ENCODE measurements at regions not wholly inside any gene's neighbourhood (a gene's known extent, or its start where the extent isn't known, plus 50 kb on each side); places are given as distances from the start of the nearest gene placed in this dataset.

DNA sequence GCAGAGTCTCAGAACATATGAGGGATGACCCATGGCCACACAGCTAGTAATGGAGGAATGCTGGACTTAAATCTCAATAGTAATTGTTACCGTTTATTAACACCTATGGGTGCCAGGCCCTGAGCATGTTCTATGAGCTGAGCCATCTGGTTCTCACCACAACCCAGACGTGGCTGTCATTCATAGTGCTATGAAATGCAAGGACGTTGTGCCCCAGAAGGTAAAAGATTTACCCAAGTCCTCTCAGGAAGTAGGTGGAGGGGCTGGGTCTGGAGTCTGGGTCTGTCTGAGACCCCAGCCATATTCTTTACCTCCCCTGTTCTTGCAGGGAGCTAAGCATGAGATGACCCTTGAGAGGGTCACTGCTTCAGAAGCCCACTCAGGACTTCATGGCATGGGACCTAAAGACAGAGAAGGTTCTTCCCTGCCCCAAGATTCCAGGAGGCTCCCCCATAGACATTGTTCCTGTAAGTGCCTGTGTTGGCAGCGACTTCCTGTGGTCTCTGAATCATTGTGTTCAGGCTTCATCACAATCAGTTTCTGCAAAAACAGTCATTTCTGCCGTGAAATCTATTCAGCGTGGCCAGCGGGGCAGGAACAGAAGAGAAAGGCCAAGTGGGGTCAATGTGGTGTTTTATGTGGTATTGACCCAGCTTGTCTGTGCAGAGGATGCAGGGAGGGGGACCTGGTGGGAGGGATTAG, 475.4 kb downstream of the PTPRU start:
- Histone ChIP-seq H3K36me3 (replicated peaks) (no peaks in the 10 kb centered on the region), H3K9me3 (no peaks in the 10 kb centered on the region), H3K4me1 (no peaks in the 10 kb centered on the region), H3K4me3 (no peak overlapping the region), H3K27me3 (ENCODE audit: low read depth) (peaks cover 2% of the 10 kb centered on the region; the same call in 1 of the 2 replicates)
- DNase-seq (ENCODE audit: low spot score in 2 of 2) = no peak
- in situ Hi-C loops (cut with MboI; ENCODE audit: low sequenced_read_pairs) = no loop called here

DNA sequence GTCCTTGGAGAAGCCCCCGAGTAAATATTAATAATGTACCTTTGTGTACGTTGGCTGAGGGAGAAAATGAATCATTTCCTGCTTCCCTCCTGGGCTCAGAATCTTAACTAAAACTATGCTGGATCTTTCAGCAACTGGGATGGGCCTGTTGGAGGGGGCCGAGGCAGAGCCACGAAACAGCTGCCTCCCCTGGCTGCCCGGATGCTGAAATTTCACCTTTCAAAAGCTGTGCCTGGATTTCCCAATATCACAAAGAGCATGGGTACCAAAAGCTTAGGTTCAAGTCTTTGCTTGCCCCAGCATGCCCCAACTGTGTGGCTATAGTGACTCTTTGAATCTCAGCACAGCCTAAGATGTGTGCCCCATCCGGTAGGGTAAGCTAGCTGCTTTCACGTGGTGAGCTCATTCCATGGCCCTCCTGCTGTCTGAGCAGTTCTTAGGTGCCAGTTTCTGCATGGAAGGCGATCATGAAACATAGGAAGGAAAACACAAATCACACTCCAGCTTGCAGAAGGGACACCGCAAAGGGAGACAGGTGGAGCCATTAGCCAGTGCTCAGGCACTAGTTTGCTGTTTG, 473.5 kb downstream of the PTPRU start:
- no peaks in the 10 kb centered on the region for H3K36me3 ChIP-seq (replicated peaks)
- no peaks in the 10 kb centered on the region for H3K4me1 ChIP-seq
- in situ Hi-C loops (cut with MboI; ENCODE audit: low sequenced_read_pairs) = no loop called here
- no peak overlapping the region for H3K4me3 ChIP-seq
- peaks cover 3% of the 10 kb centered on the region for H3K27me3 ChIP-seq (ENCODE audit: low read depth)
- no peak for DNase-seq (ENCODE audit: low spot score in 2 of 2)
- no peaks in the 10 kb centered on the region for H3K9me3 ChIP-seq

GRCh38 chr1:29708796-29709703, 472.7 kb downstream of the PTPRU start:
- in situ Hi-C loops (cut with MboI; ENCODE audit: low sequenced_read_pairs) = no loop called here
- H3K36me3 ChIP-seq (replicated peaks) = no peaks in the 10 kb centered on the region
- DNase-seq (ENCODE audit: low spot score in 2 of 2) = no peak
- peaks cover 9% of the 10 kb centered on the region for H3K27me3 ChIP-seq (ENCODE audit: low read depth)
- H3K9me3 ChIP-seq = no peaks in the 10 kb centered on the region
- H3K4me1 ChIP-seq = no peaks in the 10 kb centered on the region
- no peak overlapping the region for H3K4me3 ChIP-seq

DNA sequence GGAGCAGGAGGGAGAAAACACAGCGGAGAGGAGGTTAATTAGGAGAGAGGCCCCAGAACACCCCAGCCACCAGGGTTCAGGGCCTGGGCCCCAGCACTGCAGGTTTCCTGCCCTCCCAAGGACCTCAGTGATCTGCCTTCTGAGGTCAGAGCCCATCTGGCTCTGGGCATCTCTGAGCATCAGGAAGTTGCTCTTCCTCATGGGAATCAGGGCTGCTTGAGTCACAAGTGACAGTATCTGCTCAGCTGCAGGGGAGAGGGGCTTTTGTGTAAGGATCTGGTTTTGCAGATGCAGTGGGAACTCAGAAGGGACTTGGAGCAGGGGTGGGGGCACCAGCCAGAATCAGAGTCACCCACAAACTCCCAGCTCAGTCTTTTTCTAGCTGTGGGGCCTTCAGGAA, 472.1 kb downstream of the PTPRU start:
- H3K4me1 ChIP-seq = no peaks in the 10 kb centered on the region
- no peaks in the 10 kb centered on the region for H3K9me3 ChIP-seq
- no peak overlapping the region for H3K4me3 ChIP-seq
- peaks cover 9% of the 10 kb centered on the region; the same call in 1 of the 2 replicates for H3K27me3 ChIP-seq (ENCODE audit: low read depth)
- H3K36me3 ChIP-seq (replicated peaks) = no peaks in the 10 kb centered on the region
- in situ Hi-C loops (cut with MboI; ENCODE audit: low sequenced_read_pairs) = no loop called here
- no peak for DNase-seq (ENCODE audit: low spot score in 2 of 2)

GRCh38 chr1:29707796-29708195, 471.5 kb downstream of the PTPRU start:
- peaks cover 9% of the 10 kb centered on the region; the same call in 1 of the 2 replicates for H3K27me3 ChIP-seq (ENCODE audit: low read depth)
- no peaks in the 10 kb centered on the region for H3K4me1 ChIP-seq
- in situ Hi-C loops (cut with MboI; ENCODE audit: low sequenced_read_pairs) = no loop called here

DNA sequence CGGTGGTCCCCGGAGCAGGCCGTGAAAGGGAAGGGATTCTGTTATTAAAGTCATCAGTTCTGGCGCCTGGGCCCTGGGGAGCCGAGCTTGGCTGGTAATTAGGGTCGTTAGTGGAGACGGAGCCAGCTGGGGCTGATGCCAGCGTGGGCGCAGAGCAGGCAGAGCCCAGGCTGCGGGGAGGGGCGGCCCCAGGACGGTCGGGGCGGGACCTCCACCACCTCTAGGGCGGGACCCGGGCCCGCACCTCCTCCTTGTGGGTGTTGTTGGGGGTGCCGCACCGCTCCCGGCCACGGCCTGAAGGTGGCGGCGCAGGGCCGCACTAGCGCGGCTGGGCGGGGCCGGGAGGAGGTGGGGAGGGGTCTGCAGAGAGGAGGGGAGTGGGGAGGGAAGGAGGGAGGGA, 470.6 kb downstream of the PTPRU start:
- H3K4me1 ChIP-seq = no peaks in the 10 kb centered on the region
- DNase-seq (ENCODE audit: low spot score in 2 of 2) = peak; percentile 20 to 75
- H3K36me3 ChIP-seq (replicated peaks) = no peaks in the 10 kb centered on the region
- no peaks in the 10 kb centered on the region for H3K9me3 ChIP-seq
- H3K4me3 ChIP-seq = no peak overlapping the region
- peaks cover 7% of the 10 kb centered on the region; the same call in 1 of the 2 replicates for H3K27me3 ChIP-seq (ENCODE audit: low read depth)
- in situ Hi-C loops (cut with MboI; ENCODE audit: low sequenced_read_pairs) = no loop called here

More at GRCh38 chr1:29707796-29708195, 471.5 kb downstream of the PTPRU start:
- Histone ChIP-seq H3K9me3 (no peaks in the 10 kb centered on the region), H3K36me3 (replicated peaks) (no peaks in the 10 kb centered on the region), H3K4me3 (no peak overlapping the region)
- no peak for DNase-seq (ENCODE audit: low spot score in 2 of 2)

GRCh38 chr1:29704430-29704829, 468.1 kb downstream of the PTPRU start:
- no peak for DNase-seq (ENCODE audit: low spot score in 2 of 2)
- H3K27me3 ChIP-seq (ENCODE audit: low read depth) = peaks cover 13% of the 10 kb centered on the region; the same call in 1 of the 2 replicates
- no peaks in the 10 kb centered on the region for H3K4me1 ChIP-seq
- no peaks in the 10 kb centered on the region for H3K36me3 ChIP-seq (replicated peaks)
- in situ Hi-C loops (cut with MboI; ENCODE audit: low sequenced_read_pairs) = no loop called here
- H3K9me3 ChIP-seq = no peaks in the 10 kb centered on the region
- no peak overlapping the region for H3K4me3 ChIP-seq

DNA sequence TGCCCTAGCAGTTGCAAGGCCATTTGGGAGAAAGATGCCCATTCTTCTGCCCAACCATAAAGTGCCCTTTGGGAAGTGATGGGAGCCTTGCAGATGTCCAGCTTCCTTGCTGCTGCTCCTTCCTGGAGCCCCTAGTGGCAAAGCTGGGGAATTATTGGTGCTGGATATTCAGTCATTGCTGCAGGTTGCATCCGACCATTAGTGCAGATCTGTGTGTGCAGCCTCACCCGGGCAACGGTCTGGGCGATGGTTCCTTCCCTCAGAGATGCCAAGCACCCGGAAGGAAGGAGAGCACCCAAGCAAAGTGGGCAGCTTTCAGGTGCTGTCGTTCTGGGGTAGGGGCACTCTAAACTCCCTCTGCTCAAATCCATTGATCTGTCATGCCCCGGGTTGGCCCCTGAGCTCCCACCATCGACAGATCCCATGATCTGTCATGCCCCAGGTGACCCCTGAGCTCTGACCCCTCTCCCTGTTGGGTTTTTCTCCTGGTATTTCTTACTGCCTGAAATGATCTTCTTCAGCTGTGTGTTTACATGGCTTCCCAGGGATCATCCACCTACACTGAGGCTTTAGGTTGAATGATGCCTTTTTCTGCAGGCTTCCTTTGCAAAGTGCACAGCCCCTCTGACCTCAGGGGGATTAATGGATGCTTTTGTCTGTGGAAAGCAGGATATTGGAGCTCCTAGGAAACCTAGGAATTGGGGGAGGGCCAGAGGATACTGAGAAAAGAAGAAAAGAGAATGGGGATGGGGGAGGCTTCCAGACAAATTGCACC, 467.5 kb downstream of the PTPRU start:
- Histone ChIP-seq H3K36me3 (replicated peaks) (no peaks in the 10 kb centered on the region), H3K4me3 (no peak overlapping the region), H3K9me3 (no peaks in the 10 kb centered on the region), H3K4me1 (no peaks in the 10 kb centered on the region), H3K27me3 (ENCODE audit: low read depth) (peaks cover 14% of the 10 kb centered on the region; the same call in 1 of the 2 replicates)
- peak; percentile 25 to 53 for DNase-seq (ENCODE audit: low spot score in 2 of 2)
- in situ Hi-C loops (cut with MboI; ENCODE audit: low sequenced_read_pairs) = no loop called here

GRCh38 chr1:29700491-29700890, 464.2 kb downstream of the PTPRU start:
- no peaks in the 10 kb centered on the region for H3K9me3 ChIP-seq
- H3K4me1 ChIP-seq = no peaks in the 10 kb centered on the region
- DNase-seq (ENCODE audit: low spot score in 2 of 2) = no peak
- in situ Hi-C loops (cut with MboI; ENCODE audit: low sequenced_read_pairs) = no loop called here
- H3K4me3 ChIP-seq = no peak overlapping the region
- peaks cover 14% of the 10 kb centered on the region; the same call in 1 of the 2 replicates for H3K27me3 ChIP-seq (ENCODE audit: low read depth)
- no peaks in the 10 kb centered on the region for H3K36me3 ChIP-seq (replicated peaks)

GRCh38 chr1:29698626-29699025, 462.3 kb downstream of the PTPRU start:
- peaks cover 7% of the 10 kb centered on the region; the same call in 1 of the 2 replicates for H3K27me3 ChIP-seq (ENCODE audit: low read depth)
- no peaks in the 10 kb centered on the region for H3K36me3 ChIP-seq (replicated peaks)
- no peak overlapping the region for H3K4me3 ChIP-seq
- DNase-seq (ENCODE audit: low spot score in 2 of 2) = no peak
- no peaks in the 10 kb centered on the region for H3K9me3 ChIP-seq
- H3K4me1 ChIP-seq = no peaks in the 10 kb centered on the region
- in situ Hi-C loops (cut with MboI; ENCODE audit: low sequenced_read_pairs) = no loop called here

DNA sequence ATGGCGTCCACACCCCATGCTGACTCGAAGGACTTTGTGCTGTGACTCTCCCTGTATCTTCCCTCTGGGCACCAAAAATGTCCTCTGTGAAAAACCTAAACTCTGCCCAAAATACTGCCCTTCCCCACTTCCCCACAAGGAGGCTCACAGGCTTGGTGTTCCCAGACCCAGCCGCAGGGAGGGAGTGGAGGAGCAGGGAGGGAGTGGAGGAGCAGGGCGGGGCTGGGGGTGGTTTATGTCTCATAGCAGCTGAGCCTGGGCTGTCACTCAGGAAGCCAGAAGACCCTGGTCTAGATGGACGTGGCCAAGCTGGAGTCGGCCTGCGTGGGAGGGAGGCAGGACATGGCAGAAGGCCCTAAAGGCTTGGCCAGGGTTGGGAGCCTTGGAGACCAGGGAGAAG, 461.7 kb downstream of the PTPRU start:
- Histone ChIP-seq H3K36me3 (replicated peaks) (no peaks in the 10 kb centered on the region), H3K27me3 (ENCODE audit: low read depth) (peaks cover 7% of the 10 kb centered on the region; the same call in 1 of the 2 replicates), H3K9me3 (no peaks in the 10 kb centered on the region), H3K4me3 (no peak overlapping the region), H3K4me1 (no peaks in the 10 kb centered on the region)
- in situ Hi-C loops (cut with MboI; ENCODE audit: low sequenced_read_pairs) = no loop called here
- peak; percentile 30 to 81 for DNase-seq (ENCODE audit: low spot score in 2 of 2)

GRCh38 chr1:29697391-29697780, 461.1 kb downstream of the PTPRU start:
- Histone ChIP-seq H3K9me3 (no peaks in the 10 kb centered on the region), H3K4me3 (no peak overlapping the region), H3K27me3 (ENCODE audit: low read depth) (peaks cover 7% of the 10 kb centered on the region; the same call in 1 of the 2 replicates), H3K36me3 (replicated peaks) (no peaks in the 10 kb centered on the region), H3K4me1 (no peaks in the 10 kb centered on the region)
- no peak for DNase-seq (ENCODE audit: low spot score in 2 of 2)
- in situ Hi-C loops (cut with MboI; ENCODE audit: low sequenced_read_pairs) = no loop called here

GRCh38 chr1:29696656-29697390, 460.5 kb downstream of the PTPRU start:
- Histone ChIP-seq H3K36me3 (replicated peaks) (no peaks in the 10 kb centered on the region), H3K27me3 (ENCODE audit: low read depth) (peaks cover 7% of the 10 kb centered on the region; the same call in 1 of the 2 replicates), H3K4me1 (no peaks in the 10 kb centered on the region), H3K9me3 (no peaks in the 10 kb centered on the region), H3K4me3 (no peak overlapping the region)
- in situ Hi-C loops (cut with MboI; ENCODE audit: low sequenced_read_pairs) = no loop called here
- no peak for DNase-seq (ENCODE audit: low spot score in 2 of 2)

Data from HAP-1 (cell line).